GM18870 (cell line): ENCODE measurements at regions not wholly inside any gene's neighbourhood (a gene's known extent, or its start where the extent isn't known, plus 50 kb on each side); places are given as distances from the start of the nearest gene placed in this dataset.
A peak's percentile ranks its signal among the peaks of the same experiment; 100 is the strongest.

Source experiments
- ATAC-seq: cut with Tn5 transposase; IDR thresholded peaks from one replicate; pipeline ENCODE4 v1.9.1; 2021; ENCODE audit warnings: moderate library complexity; ENCODE audit not compliant: unreplicated experiment

- no peak for ATAC-seq
Measured at GRCh38 chr3:176798680-176799079, 398.6 kb downstream of the TBL1XR1 start.

GRCh38 chr3:176796371-176796770 is 400.9 kb downstream of the TBL1XR1 start:
- no peak for ATAC-seq

- ATAC-seq, result no peak
Measured at GRCh38 chr3:176795891-176796290, 401.4 kb downstream of the TBL1XR1 start.

GRCh38 chr3:176794406-176794805 is 402.9 kb downstream of the TBL1XR1 start:
- ATAC-seq, result no peak

- ATAC-seq, result no peak
Measured at GRCh38 chr3:176789947-176790346, 407.3 kb downstream of the TBL1XR1 start.

GRCh38 chr3:176789281-176789705 is 408.0 kb downstream of the TBL1XR1 start:
- ATAC-seq, result no peak

GRCh38 chr3:176787506-176787905 is 409.8 kb downstream of the TBL1XR1 start:
- no peak for ATAC-seq

- no peak for ATAC-seq
Measured at GRCh38 chr3:176785171-176785570, 412.1 kb downstream of the TBL1XR1 start.

- no peak for ATAC-seq
Measured at GRCh38 chr3:176780766-176781165, 416.5 kb downstream of the TBL1XR1 start.

GRCh38 chr3:176776622-176777175 is 420.6 kb downstream of the TBL1XR1 start:
- ATAC-seq, result no peak

- ATAC-seq, result no peak
Measured at GRCh38 chr3:176769547-176770190, 427.6 kb downstream of the TBL1XR1 start.

- peak; percentile 53 for ATAC-seq
Measured at GRCh38 chr3:176767385-176767784, 429.9 kb downstream of the TBL1XR1 start.

GRCh38 chr3:176766862-176767261 is 430.4 kb downstream of the TBL1XR1 start:
- ATAC-seq, result no peak

GRCh38 chr3:176765382-176765900 is 431.8 kb downstream of the TBL1XR1 start:
- no peak for ATAC-seq

GRCh38 chr3:176759815-176760506 is 437.3 kb downstream of the TBL1XR1 start:
- ATAC-seq, result no peak

- peak; percentile 39 for ATAC-seq
Measured at GRCh38 chr3:176757429-176757828, 439.9 kb downstream of the TBL1XR1 start.

- ATAC-seq, result peak; percentile 31
Measured at GRCh38 chr3:176755977-176756376, 441.3 kb downstream of the TBL1XR1 start.

GRCh38 chr3:176755552-176755951 is 441.7 kb downstream of the TBL1XR1 start:
- peak; percentile 46 for ATAC-seq

- ATAC-seq, result no peak
Measured at GRCh38 chr3:176741664-176742047, 455.6 kb downstream of the TBL1XR1 start.

GRCh38 chr3:176740906-176741663 is 456.2 kb downstream of the TBL1XR1 start:
- no peak for ATAC-seq

- ATAC-seq, result no peak
Measured at GRCh38 chr3:176739159-176739558, 458.1 kb downstream of the TBL1XR1 start.
